ENCODE measurements at regions not wholly inside any gene's neighbourhood (a gene's known extent, or its start where the extent isn't known, plus 50 kb on each side); places are given as distances from the start of the nearest gene placed in this dataset.

DNA sequence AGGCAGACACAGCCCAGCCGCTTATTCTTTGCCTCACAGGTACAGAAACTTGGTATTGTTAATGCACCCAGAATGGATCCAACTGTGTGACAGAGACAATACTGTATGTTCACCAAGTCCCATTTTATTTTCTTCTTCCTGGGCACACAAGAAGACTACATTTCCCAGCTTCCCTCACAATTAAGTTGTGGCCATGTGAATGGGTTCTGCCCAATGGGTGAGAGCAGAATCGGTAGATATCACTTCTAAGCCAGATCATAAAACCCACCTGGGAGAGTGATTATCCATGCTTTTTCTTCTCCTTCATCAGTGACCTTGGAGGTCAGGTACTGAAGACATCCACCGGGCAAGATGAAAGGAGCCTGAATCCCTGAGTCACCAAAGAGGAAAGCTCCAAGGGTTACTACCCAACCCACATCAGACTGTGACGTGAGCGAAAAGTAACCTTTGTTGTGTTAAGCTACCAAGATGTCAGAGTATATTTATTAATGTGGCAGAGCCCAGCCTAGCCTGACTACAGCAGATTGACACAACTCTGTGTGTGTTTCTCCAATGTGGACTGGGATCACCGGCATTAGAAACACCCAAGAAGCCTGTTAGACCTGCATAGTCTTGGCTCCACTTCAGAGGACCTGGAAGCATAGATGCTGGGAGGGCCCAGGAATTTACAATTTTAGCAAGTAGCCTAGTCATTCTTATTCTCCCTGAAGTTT lies 79.1 kb upstream of the GRIK3 start:
- TF ChIP-seq, protein P1, sequence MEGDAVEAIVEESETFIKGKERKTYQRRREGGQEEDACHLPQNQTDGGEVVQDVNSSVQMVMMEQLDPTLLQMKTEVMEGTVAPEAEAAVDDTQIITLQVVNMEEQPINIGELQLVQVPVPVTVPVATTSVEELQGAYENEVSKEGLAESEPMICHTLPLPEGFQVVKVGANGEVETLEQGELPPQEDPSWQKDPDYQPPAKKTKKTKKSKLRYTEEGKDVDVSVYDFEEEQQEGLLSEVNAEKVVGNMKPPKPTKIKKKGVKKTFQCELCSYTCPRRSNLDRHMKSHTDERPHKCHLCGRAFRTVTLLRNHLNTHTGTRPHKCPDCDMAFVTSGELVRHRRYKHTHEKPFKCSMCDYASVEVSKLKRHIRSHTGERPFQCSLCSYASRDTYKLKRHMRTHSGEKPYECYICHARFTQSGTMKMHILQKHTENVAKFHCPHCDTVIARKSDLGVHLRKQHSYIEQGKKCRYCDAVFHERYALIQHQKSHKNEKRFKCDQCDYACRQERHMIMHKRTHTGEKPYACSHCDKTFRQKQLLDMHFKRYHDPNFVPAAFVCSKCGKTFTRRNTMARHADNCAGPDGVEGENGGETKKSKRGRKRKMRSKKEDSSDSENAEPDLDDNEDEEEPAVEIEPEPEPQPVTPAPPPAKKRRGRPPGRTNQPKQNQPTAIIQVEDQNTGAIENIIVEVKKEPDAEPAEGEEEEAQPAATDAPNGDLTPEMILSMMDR (IDR thresholded peaks at IDR 0.05; ENCODE audit: extremely low read depth, missing control alignments): no peak
- DNase-seq (ENCODE audit: low spot score): no peak

DNA sequence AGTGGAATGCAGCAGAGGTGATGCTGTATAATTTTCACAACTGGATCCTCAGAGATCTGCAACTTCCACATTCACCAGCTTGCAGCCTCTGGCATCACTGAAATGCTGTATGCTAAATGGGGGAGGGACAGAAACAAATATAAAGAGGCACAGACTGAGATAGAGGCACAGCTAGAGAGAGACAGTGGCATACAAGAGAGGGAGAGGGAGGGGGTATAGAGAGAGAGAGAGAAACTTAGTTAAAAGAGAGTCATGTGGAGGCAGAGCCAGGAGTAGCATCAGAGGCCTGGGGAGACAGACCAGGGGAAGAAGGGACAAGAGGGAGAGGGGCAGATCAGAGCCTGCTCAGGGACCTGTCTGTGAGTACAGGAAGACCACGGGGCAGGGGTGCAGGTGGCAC lies 84.5 kb upstream of the GRIK3 start:
- TF ChIP-seq, protein P1 (IDR thresholded peaks at IDR 0.05; ENCODE audit: extremely low read depth, missing control alignments): no peak
- no peak for DNase-seq (ENCODE audit: low spot score)

DNA sequence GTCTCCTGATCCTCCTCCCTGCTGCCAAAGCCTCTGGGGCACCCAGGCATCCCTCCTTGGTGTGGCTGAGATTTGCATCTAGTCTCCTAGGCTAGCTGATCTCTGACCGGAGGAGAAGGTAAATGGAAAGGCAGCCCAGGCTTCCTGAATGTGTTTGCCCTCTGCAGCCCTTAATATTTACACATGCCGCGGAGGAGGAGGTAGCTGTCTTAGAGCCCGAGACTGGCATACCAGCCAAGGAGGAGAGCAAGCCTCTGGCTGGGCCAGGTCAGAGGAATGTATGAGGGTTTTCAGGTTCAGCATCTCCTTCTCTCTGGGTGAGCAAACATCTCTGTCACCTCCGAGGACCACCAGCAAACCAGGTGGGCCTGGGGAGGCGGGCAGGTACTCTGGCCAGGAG lies 86.0 kb upstream of the GRIK3 start:
- TF ChIP-seq, protein P1 (IDR thresholded peaks at IDR 0.05; ENCODE audit: extremely low read depth, missing control alignments): no peak
- no peak for DNase-seq (ENCODE audit: low spot score)

DNA sequence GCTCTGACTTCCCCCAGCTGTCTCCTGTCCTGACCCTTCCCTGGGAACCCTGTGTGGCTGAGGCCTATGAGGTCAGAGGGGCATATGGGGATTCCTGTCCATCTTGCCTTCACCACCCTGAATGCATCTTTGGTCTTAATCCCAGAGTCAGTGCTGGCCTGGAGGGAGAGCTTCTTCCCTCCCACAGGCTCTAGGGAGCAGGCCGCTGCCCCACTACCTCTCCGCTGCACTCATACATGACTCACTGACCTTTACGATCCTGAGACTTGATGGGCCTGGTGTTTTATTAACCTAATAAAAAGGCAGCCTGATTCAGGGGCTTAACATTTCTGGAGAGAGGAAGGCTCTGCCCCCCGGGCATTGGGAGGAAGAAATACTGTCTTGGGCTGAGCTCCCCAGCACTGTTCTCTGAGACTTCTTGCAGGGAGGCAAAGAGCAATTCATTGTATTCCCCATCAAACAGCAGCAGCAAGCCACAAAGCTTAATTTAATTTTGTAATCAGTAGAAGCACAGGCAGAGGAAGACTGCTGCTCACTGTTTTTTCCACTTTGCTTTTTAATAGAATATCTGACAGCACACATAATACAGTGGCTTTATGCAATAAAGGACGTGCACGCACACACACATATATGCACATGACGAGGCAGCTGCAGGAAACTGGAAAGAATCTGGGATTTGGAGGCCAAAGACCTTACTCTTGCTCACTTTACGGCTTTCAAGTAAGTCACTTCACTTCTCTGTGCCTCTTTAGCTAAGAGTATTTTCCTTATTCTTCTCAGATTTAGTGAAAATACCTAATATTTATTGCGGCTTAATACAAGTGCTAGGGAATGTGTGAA lies 89.2 kb upstream of the GRIK3 start:
- no peak for DNase-seq (ENCODE audit: low spot score)
- TF ChIP-seq, protein P1 (IDR thresholded peaks at IDR 0.05; ENCODE audit: extremely low read depth, missing control alignments): no peak

DNA sequence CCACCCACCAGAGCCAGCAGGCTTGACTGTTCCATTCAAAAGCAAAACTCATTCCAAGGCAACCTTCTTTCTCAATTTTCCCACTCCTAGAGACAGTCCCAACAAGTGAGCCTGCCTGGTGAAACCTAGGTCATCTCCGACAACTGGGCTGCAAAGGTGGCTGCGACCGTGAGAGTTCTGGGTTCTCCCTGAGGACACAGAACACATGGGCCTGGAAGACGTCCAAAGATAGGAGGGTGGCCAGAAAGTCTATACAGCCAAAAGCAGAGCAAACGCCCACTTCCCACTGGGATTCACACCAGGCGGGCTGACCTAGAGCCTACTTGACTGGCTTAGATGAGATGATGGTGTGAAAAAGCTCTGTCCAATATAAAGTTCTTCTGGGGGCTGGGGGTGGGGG lies 90.2 kb upstream of the GRIK3 start:
- TF ChIP-seq, protein P1 (IDR thresholded peaks at IDR 0.05; ENCODE audit: extremely low read depth, missing control alignments): no peak
- no peak for DNase-seq (ENCODE audit: low spot score)

DNA sequence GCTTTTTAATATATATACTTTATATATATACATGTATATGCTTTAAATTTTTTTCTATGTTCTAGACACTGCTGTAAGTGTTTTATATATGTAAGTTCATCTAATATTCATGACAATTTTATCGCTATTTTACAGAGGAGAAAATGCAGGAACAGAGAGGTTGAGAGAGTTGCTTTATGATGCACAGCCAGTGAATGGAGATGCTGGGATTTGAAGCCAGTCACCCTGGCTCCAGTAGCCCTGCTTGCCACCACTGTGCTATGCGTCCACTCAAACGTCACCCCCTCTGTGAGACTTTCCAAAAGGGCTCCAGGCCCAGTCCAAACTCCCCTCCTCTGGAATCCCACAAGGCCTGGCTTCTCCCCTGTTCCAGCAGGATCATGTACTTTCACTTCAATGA lies 91.0 kb upstream of the GRIK3 start:
- DNase-seq (ENCODE audit: low spot score): no peak
- TF ChIP-seq, protein P1 (IDR thresholded peaks at IDR 0.05; ENCODE audit: extremely low read depth, missing control alignments): no peak

DNA sequence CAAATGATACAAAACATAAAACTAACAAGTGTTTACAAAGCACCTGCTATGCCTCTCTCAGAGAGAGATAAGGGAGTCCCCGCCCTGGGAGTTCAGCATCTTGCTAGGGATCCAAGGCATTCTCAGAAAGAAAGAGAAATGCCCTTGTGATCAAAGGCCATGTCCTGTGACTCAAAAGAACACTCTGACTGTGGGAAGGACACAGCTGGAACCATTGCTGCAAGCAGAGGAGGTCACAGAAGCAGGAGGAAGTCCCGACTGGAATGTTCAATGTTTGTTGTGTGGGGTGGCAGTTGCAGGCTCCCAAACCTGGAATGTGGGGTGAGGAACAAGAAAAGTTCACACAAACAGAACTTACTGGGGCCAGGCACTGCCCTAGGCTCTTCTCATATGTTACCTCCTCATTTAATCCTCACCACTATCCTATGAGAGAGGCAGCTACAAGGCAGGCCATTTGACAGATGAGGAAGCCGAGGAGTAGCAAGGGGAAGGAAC lies 93.0 kb upstream of the GRIK3 start:
- TF ChIP-seq, protein P1 (IDR thresholded peaks at IDR 0.05; ENCODE audit: extremely low read depth, missing control alignments): no peak
- no peak for DNase-seq (ENCODE audit: low spot score)
